SK-N-SH (cell line): ENCODE measurements at regions not wholly inside any gene's neighbourhood (a gene's known extent, or its start where the extent isn't known, plus 50 kb on each side); places are given as distances from the start of the nearest gene placed in this dataset.

ENCODE experiments used
- CTCF ChIA-PET: fragments of 300-600, 350-600 bp; formaldehyde crosslinking; extraction: SDS; loops from one replicate; lab custom pipeline; 2021; lab: Yijun Ruan, JAX
- POLR2A ChIA-PET: fragments of 350-600 bp; sonication (Branson Sonifier 250); formaldehyde crosslinking; extraction: SDS; loops from one replicate; lab custom pipeline; 2020; ENCODE audit warnings: antibody characterized with exemption, inconsistent platforms; lab: Yijun Ruan, JAX
- DNase-seq: peaks from one replicate; pipeline ENCODE4 v3.0.0; 2012
- H2AFZ ChIP-seq: fragments of 200-600 bp; sonication (generic); 2 replicates; pipeline ENCODE4 v1.8.1; 2016; ENCODE audit warnings: antibody characterized with exemption, mild to moderate bottlenecking, low read depth
- H3F3A ChIP-seq: fragments of 200-600 bp; sonication (generic); replicated peaks from 2 replicates; pipeline ENCODE3; 2016; ENCODE audit warnings: antibody characterized with exemption, mild to moderate bottlenecking; ENCODE audit not compliant: insufficient read depth
- H3K27ac ChIP-seq, 2 experiments: fragments of 200-500 bp in 1 of 2; fragments of 200-600 bp in 1 of 2; sonication (Bioruptor generic) in 1 of 2; sonication (generic), shearing (Covaris generic) in 1 of 2; 2 replicates each; pipeline versions ENCODE4 v1.5.1 to v1.6.1; 2014 to 2016; ENCODE audit warnings: low read depth in 2 of 2, inconsistent platforms in 1 of 2, low read length in 1 of 2, mild to moderate bottlenecking in 1 of 2, mixed read lengths in 1 of 2
- H3K27me3 ChIP-seq: fragments of 200-600 bp; sonication (generic), shearing (Covaris generic); 2 replicates; pipeline ENCODE4 v1.6.1; 2016; ENCODE audit warnings: mixed run types; ENCODE audit not compliant: insufficient read depth
- H3K36me3 ChIP-seq, 2 experiments: fragments of 200-500 bp in 1 of 2; fragments of 200-600 bp in 1 of 2; sonication (Bioruptor generic) in 1 of 2; sonication (generic) in 1 of 2; replicated peaks in 1 of 2; 2 replicates each; pipeline versions ENCODE3 to v1.5.1; 2014 to 2016; ENCODE audit warnings: low read length in 1 of 2, mild to moderate bottlenecking in 1 of 2; ENCODE audit not compliant: insufficient read depth in 2 of 2, control insufficient read depth in 1 of 2
- H3K4me1 ChIP-seq, 2 experiments: fragments of 200-500 bp in 1 of 2; fragments of 200-600 bp in 1 of 2; sonication (Bioruptor generic) in 1 of 2; sonication (generic), shearing (Covaris generic) in 1 of 2; 2 replicates each; pipeline versions ENCODE4 v1.5.1 to v1.6.1; 2014 to 2016; ENCODE audit warnings: low read depth in 1 of 2, low read length in 1 of 2, mixed run types in 1 of 2; ENCODE audit not compliant: insufficient read depth in 2 of 2, control insufficient read depth in 1 of 2
- H3K4me2 ChIP-seq: fragments of 200-600 bp; sonication (generic), shearing (Covaris generic); 2 replicates; pipeline ENCODE4 v1.6.1; 2017; ENCODE audit warnings: mixed run types
- H3K4me3 ChIP-seq, 2 experiments: fragments of 200-500 bp in 1 of 2; fragments of 200-600 bp in 1 of 2; sonication (Bioruptor generic) in 1 of 2; sonication (generic), shearing (Covaris generic) in 1 of 2; 2 replicates each; pipeline versions ENCODE4 v1.5.1 to v1.8.1; 2014 to 2016; ENCODE audit warnings: low read depth in 2 of 2, inconsistent platforms in 1 of 2, low read length in 1 of 2, mild to moderate bottlenecking in 1 of 2, mixed read lengths in 1 of 2, moderate library complexity in 1 of 2
- H3K79me2 ChIP-seq: fragments of 200-600 bp; sonication (generic); 2 replicates; pipeline ENCODE4 v1.8.1; 2017; ENCODE audit warnings: mild to moderate bottlenecking; ENCODE audit not compliant: insufficient read depth
- H3K9ac ChIP-seq: fragments of 200-600 bp; sonication (generic); 2 replicates; pipeline ENCODE4 v1.6.1; 2017; ENCODE audit warnings: mixed run types
- H3K9me2 ChIP-seq: fragments of 200-600 bp; sonication (generic); 2 replicates; pipeline ENCODE4 v1.6.1; 2017; ENCODE audit warnings: mixed run types
- H3K9me3 ChIP-seq: fragments of 200-600 bp; sonication (generic); 2 replicates; pipeline ENCODE4 v1.6.1; 2017; ENCODE audit warnings: mixed run types, mild to moderate bottlenecking, moderate library complexity
- H4K20me1 ChIP-seq: fragments of 200-600 bp; sonication (generic); 2 replicates; pipeline ENCODE4 v1.6.1; 2017; ENCODE audit warnings: mild to moderate bottlenecking, mixed run types; ENCODE audit not compliant: insufficient read depth
- EP300 ChIP-seq, 2 experiments: IDR thresholded peaks; 2 replicates each; pipeline versions ENCODE4 v1.4.0 to v1.6.1; 2012; ENCODE audit warnings: borderline replicate concordance in 1 of 2, low read depth in 1 of 2, low read length in 1 of 2
- EZH2phosphoT487 ChIP-seq: fragments of 200-600 bp; sonication (generic); IDR thresholded peaks from 2 replicates; pipeline ENCODE4 v1.6.1; 2017; ENCODE audit warnings: low read depth, mixed run types, mild to moderate bottlenecking, antibody characterized with exemption, moderate library complexity, borderline replicate concordance
- FOXJ3 ChIP-seq: sonication (generic); formaldehyde crosslinking; IDR thresholded peaks from 2 replicates; pipeline ENCODE4 v1.5.1; 2020; ENCODE audit warnings: mild to moderate bottlenecking, missing genetic modification reagents
- GABPA ChIP-seq: IDR thresholded peaks from 2 replicates; pipeline ENCODE4 v1.4.0; 2012; ENCODE audit warnings: low read depth, mild to moderate bottlenecking
- GATA2 ChIP-seq: sonication (generic); formaldehyde crosslinking; IDR thresholded peaks from 2 replicates; pipeline ENCODE4 v1.5.0; 2020; ENCODE audit warnings: mild to moderate bottlenecking, missing genetic modification reagents
- MAX ChIP-seq: IDR thresholded peaks from 2 replicates; pipeline ENCODE4 v1.4.0; 2012; ENCODE audit warnings: low read depth
- MXI1 ChIP-seq: IDR thresholded peaks from 2 replicates; pipeline ENCODE4 v1.6.1; 2012; ENCODE audit warnings: mild to moderate bottlenecking, low read depth, low read length, improper control_type of control experiment
- NFIC ChIP-seq: IDR thresholded peaks from 2 replicates; pipeline ENCODE4 v1.4.0; 2012; ENCODE audit warnings: borderline replicate concordance
- NRF1 ChIP-seq: IDR thresholded peaks from 2 replicates; pipeline ENCODE4 v1.6.1; 2012; ENCODE audit warnings: low read depth, mild to moderate bottlenecking, low read length
- PBX3 ChIP-seq: IDR thresholded peaks from 2 replicates; pipeline ENCODE4; 2012
- RAD21 ChIP-seq: IDR thresholded peaks from 2 replicates; pipeline ENCODE4 v1.6.1; 2012; ENCODE audit warnings: mild to moderate bottlenecking, low read length
- RCOR1 ChIP-seq: fragments of 150-350 bp; IDR thresholded peaks from 2 replicates; pipeline ENCODE4 v1.6.1; 2017; ENCODE audit warnings: antibody characterized with exemption, low read length
- REST ChIP-seq: IDR thresholded peaks from 2 replicates; pipeline ENCODE4 v1.6.1; 2012; ENCODE audit warnings: mild to moderate bottlenecking, low read depth, low read length, moderate library complexity
- SIN3A ChIP-seq: IDR thresholded peaks from 2 replicates; pipeline ENCODE4 v1.6.1; 2012; ENCODE audit warnings: low read depth, mild to moderate bottlenecking, low read length, moderate library complexity, borderline replicate concordance
- SMC3 ChIP-seq: IDR thresholded peaks from 2 replicates; pipeline ENCODE4 v1.6.1; 2012; ENCODE audit warnings: low read depth, low read length, improper control_type of control experiment
- TAF1 ChIP-seq: IDR thresholded peaks from 2 replicates; pipeline ENCODE4 v1.6.1; 2012; ENCODE audit warnings: low read depth, mild to moderate bottlenecking, low read length, moderate library complexity, borderline replicate concordance
- TEAD4 ChIP-seq: IDR thresholded peaks from 2 replicates; pipeline ENCODE4 v1.4.0; 2012; ENCODE audit warnings: mild to moderate bottlenecking, borderline replicate concordance; ENCODE audit not compliant: insufficient read depth
- USF1 ChIP-seq: IDR thresholded peaks from 2 replicates; pipeline ENCODE4 v1.4.0; 2012; ENCODE audit warnings: low read depth, borderline replicate concordance
- WGBS: methylation state at CpG from one replicate; pipeline ENCODE4 v1.1.6; 2017; ENCODE audit warnings: low lambda C conversion rate; 5-methylcytosine and 5-hydroxymethylcytosine counted together

GRCh38 chr10:8951440-8952089 lies 897.1 kb downstream of the GATA3 start:
- ChIA-PET POLR2A (no interaction called here), CTCF (no interaction called here)
- no peak overlapping the region for H3K4me2 ChIP-seq
- no peak overlapping the region for H3K9ac ChIP-seq
- no peaks in the 10 kb centered on the region for H3K36me3 ChIP-seq
- H2AFZ ChIP-seq, result no peak overlapping the region
- H4K20me1 ChIP-seq, result no peaks in the 10 kb centered on the region
- H3K79me2 ChIP-seq, result no peaks in the 10 kb centered on the region
- no peaks in the 10 kb centered on the region for H3K27me3 ChIP-seq
- no peak for TF ChIP-seq MAX
- no peak for TF ChIP-seq SIN3A
- TF ChIP-seq TAF1, result no peak
- no peak for TF ChIP-seq NRF1
- no peak for TF ChIP-seq EP300 (IDR thresholded peaks at IDR 0.05; ENCODE audit: borderline replicate concordance in 1 of 2, low read depth in 1 of 2, low read length in 1 of 2)
- no peak for TF ChIP-seq NFIC
- TF ChIP-seq TEAD4, result no peak
- TF ChIP-seq USF1, result no peak
- no peak overlapping the region for H3K27ac ChIP-seq
- H3K4me1 ChIP-seq, result no peaks in the 10 kb centered on the region
- H3K9me3 ChIP-seq, result no peaks in the 10 kb centered on the region
- no peak for DNase-seq
- H3F3A ChIP-seq, result no peaks in the 10 kb centered on the region
- no peak overlapping the region for H3K4me3 ChIP-seq
- H3K9me2 ChIP-seq, result no peaks in the 10 kb centered on the region
- 45% methylated on average over 7 of the region's 7 CpGs for WGBS

GRCh38 chr10:8956400-8956799 lies 901.9 kb downstream of the GATA3 start:
- ChIA-PET POLR2A (no interaction called here), CTCF (no interaction called here)
- Histone ChIP-seq H3K9me2 (no peaks in the 10 kb centered on the region), H3K4me1 (no peaks in the 10 kb centered on the region), H3K9me3 (no peaks in the 10 kb centered on the region), H3K9ac (no peak overlapping the region), H2AFZ (no peak overlapping the region), H3K4me2 (no peak overlapping the region), H3K4me3 (no peak overlapping the region), H3K27ac (no peak overlapping the region), H3K27me3 (no peaks in the 10 kb centered on the region), H3F3A (no peaks in the 10 kb centered on the region), H3K79me2 (no peaks in the 10 kb centered on the region), H4K20me1 (no peaks in the 10 kb centered on the region), H3K36me3 (no peaks in the 10 kb centered on the region)
- no peak for TF ChIP-seq EZH2phosphoT487
- TF ChIP-seq NRF1, result no peak
- TF ChIP-seq GABPA, result no peak
- no peak for TF ChIP-seq MXI1
- no peak for TF ChIP-seq MAX
- no peak for TF ChIP-seq FOXJ3
- no peak for TF ChIP-seq REST
- no peak for TF ChIP-seq GATA2 (CRISPR knock-in tag)
- no peak for TF ChIP-seq SMC3
- no peak for TF ChIP-seq EP300 (IDR thresholded peaks at IDR 0.05; ENCODE audit: borderline replicate concordance in 1 of 2, low read depth in 1 of 2, low read length in 1 of 2)
- TF ChIP-seq PBX3, result no peak
- no peak for TF ChIP-seq RAD21
- TF ChIP-seq RCOR1, result no peak
- no peak for DNase-seq
- WGBS, result 52% methylated on average over 4 of the region's 4 CpGs
